ENCODE measurements at regions not wholly inside any gene's neighbourhood (a gene's known extent, or its start where the extent isn't known, plus 50 kb on each side); places are given as distances from the start of the nearest gene placed in this dataset.
A peak's percentile ranks its signal among the peaks of the same experiment; 100 is the strongest.

DNA sequence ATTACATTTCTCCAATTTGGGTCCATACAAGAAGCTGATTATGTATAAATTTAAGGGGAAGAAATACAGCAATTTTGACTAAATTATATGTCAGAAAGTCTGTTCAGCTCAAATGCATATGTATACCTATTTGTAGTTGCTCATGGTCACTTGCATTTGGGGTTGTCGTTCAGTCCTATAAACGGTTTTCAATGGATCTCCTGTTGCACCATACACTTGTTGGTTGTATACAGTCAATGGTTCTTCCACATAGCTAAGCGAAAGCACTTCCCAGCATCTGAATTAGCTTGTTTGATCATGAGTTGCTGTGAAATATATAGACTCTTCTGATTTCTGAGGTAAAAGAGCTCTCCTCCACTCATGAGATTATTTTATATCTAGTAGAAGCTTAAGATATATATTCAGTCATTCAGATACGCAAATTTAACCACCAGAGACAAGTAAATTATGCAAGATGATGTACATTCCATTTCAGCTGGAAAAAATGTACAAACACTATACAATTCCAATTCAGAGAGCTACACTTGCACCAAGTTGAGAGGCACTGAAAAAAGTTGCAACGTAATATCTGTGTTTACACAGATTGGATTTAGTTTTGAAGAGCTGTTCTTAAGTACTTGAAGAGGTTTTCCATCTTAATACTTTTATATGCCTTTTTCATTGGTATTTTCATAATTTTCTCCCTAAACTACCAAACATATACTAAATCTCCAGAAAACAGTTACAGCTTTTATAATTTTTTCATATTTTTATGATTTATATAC, 64.4 kb upstream of the POU5F2 start:
- DNase-seq (ENCODE audit: low spot score in 2 of 2), result no peak
- Histone ChIP-seq H3K9me3 (no peaks in the 10 kb centered on the region), H3K36me3 (replicated peaks) (no peaks in the 10 kb centered on the region), H3K4me3 (no peak overlapping the region), H3K27me3 (ENCODE audit: low read depth) (no peaks in the 10 kb centered on the region), H3K4me1 (peaks cover 4% of the 10 kb centered on the region; the same call in 1 of the 2 replicates)
- in situ Hi-C loops (cut with MboI; ENCODE audit: low sequenced_read_pairs), result no loop called here

DNA sequence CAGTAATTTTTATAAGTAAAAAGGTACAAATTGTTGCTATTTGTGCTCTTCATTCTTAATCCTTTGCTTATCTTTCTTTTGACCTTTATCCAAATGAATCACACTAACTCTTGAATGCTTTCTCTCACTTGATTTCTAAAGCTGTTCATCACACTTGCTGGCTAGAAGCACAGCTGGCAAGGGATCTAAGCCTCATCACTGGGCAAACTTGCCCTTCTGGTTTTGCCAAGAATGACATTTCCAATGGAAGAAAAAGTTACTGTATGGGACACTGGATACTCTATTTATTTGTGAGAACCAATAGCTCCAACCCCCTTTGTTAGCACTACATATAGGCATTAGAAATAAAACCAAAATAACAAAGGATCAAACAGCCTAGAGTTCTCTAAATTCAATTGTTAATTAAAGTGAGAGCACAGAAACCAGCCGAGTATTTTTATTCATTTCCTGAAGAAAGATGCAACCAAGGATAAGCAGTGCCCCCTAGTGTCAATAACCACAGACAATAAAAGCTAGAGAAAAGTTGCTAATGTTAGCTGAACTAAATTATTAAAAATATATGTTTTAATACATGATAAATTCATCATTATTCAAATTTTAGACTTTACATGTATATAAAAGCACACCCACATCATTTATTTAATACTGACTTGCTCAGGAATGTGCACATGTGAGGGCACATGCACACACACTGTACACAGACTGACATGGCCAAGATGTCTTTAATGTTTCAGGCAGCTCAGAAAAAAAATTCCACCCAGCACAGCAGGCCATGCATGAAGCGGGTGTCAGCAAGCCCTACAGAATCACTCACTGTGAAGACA, 59.8 kb upstream of the POU5F2 start:
- Histone ChIP-seq H3K9me3 (no peaks in the 10 kb centered on the region), H3K36me3 (replicated peaks) (no peaks in the 10 kb centered on the region), H3K27me3 (ENCODE audit: low read depth) (no peaks in the 10 kb centered on the region), H3K4me3 (no peak overlapping the region), H3K4me1 (peaks cover 7% of the 10 kb centered on the region; the same call in 1 of the 2 replicates)
- in situ Hi-C loops (cut with MboI; ENCODE audit: low sequenced_read_pairs), result no loop called here
- peak; percentile 45 to 54 for DNase-seq (ENCODE audit: low spot score in 2 of 2)

DNA sequence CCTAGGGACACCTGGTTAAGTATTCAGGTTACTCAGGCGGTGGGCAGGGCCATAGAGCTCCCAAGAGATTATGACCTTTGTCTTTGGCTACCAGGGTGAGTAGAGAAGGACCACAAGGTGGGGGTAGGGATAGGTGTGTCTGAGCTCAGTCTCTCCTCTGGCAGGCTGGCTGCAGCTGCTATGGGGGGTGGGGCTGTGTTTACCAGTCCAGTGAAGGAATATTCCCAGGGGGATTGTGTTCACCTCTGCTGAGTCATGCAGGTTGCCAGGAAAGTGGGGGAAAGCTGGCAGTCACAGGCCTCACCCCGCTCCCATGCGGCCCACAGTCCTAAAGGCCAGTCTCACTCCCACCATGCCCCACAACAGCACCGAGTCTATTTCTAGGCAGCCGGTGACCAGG, 53.6 kb upstream of the POU5F2 start:
- Histone ChIP-seq H3K27me3 (ENCODE audit: low read depth) (no peaks in the 10 kb centered on the region), H3K36me3 (replicated peaks) (no peaks in the 10 kb centered on the region), H3K4me1 (peaks cover 3% of the 10 kb centered on the region; the same call in 1 of the 2 replicates), H3K9me3 (no peaks in the 10 kb centered on the region), H3K4me3 (no peak overlapping the region)
- no peak for DNase-seq (ENCODE audit: low spot score in 2 of 2)
- in situ Hi-C loops (cut with MboI; ENCODE audit: low sequenced_read_pairs), result loop anchor here (10.0 kb wide), 1 partner anchor 200 kb away; no protein-coding TSS in a partner anchor

DNA sequence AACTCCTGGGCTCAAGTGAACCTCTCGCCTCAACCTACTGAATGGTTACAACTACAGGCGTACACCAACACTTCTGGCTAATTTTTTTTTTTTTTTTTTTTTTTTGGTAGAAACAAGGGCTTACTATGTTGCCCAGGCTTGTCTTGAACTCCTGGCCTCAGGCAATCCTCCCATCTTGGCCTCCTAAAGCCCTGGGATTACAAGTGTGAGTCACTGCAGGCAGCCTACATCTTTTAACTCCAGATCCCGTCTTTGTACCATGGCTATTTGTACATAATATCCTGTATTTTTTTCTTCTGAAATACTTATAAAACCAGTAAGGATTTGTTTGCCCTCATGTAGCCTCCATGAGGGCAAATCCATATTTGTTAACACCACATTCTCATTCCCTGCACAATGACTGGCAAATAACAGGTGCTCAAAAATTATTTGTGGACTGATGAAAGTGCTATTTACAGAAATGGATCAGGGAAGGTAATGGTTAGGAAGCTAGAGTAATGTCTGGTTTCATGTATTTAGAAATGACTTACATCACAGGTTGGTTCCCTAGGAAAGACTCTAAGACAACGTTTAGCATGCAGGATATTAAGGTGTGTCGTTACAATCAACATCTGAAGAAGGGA, 51.9 kb upstream of the POU5F2 start:
- Histone ChIP-seq H3K4me1 (peaks cover 3% of the 10 kb centered on the region; the same call in 1 of the 2 replicates), H3K4me3 (no peak overlapping the region), H3K27me3 (ENCODE audit: low read depth) (no peaks in the 10 kb centered on the region), H3K9me3 (no peaks in the 10 kb centered on the region), H3K36me3 (replicated peaks) (no peaks in the 10 kb centered on the region)
- in situ Hi-C loops (cut with MboI; ENCODE audit: low sequenced_read_pairs), result loop anchor here (10.0 kb wide), 1 partner anchor 198 kb away; no protein-coding TSS in a partner anchor
- DNase-seq (ENCODE audit: low spot score in 2 of 2), result no peak

DNA sequence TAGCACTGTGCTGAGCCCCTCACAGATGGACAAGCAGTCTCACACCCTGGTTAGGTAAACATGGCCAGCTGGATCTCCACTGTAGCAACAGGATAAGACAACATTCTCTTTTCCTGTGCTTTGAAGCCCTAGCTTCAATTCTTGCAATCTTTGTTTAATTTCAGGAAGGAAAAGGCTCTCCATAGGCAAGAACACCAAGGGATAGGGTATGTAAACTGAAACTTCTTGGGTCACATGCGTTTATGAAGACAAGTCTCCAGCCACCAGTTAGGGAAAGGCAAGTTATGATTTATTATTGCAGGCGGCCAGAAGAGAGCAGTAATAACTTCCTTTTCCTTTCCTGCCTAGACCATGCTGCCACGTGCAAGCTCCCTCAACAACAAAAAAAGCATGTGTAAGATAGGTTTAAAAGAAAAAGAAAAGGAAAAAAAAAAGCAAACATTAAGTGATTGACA, 50.1 kb upstream of the POU5F2 start:
- in situ Hi-C loops (cut with MboI; ENCODE audit: low sequenced_read_pairs), result loop anchor here (10.0 kb wide), 1 partner anchor 197 kb away; no protein-coding TSS in a partner anchor

More for the DNA sequence above, 50.1 kb upstream of the POU5F2 start:
- no peaks in the 10 kb centered on the region for H3K9me3 ChIP-seq
- H3K4me1 ChIP-seq, result no peaks in the 10 kb centered on the region
- H3K27me3 ChIP-seq (ENCODE audit: low read depth), result no peaks in the 10 kb centered on the region
- no peak overlapping the region for H3K4me3 ChIP-seq
- DNase-seq (ENCODE audit: low spot score in 2 of 2), result no peak
- no peaks in the 10 kb centered on the region for H3K36me3 ChIP-seq (replicated peaks)
